Suprapubic skin (tissue), 3 donors: ENCODE measurements at regions not wholly inside any gene's neighbourhood (a gene's known extent, or its start where the extent isn't known, plus 50 kb on each side); places are given as distances from the start of the nearest gene placed in this dataset.

ENCODE experiments used
- CTCF ChIP-seq, 2 donors: fragments of 200-600 bp in 1 of 2; fragments of 450-650 bp in 1 of 2; sonication (generic) in 1 of 2; IDR thresholded peaks; one replicate each; pipeline ENCODE4 v1.5.1; 2016 to 2019; ENCODE audit warnings: antibody characterized with exemption in 2 of 2, mild to moderate bottlenecking in 1 of 2, moderate library complexity in 1 of 2
- POLR2A ChIP-seq, 2 donors: fragments of 450-650 bp; IDR thresholded peaks; one replicate each; pipeline ENCODE4 v1.6.1; 2017; ENCODE audit warnings: antibody characterized with exemption in 2 of 2, mild to moderate bottlenecking in 2 of 2, moderate library complexity in 2 of 2

- TF ChIP-seq CTCF (IDR thresholded peaks at IDR 0.05) (no peak), POLR2A (IDR thresholded peaks at IDR 0.05) (no peak)
These were observed 201.7 kb downstream of the NNT start for GRCh38 chr5:43804723-43805122.
